Endothelial cell of umbilical vein (primary cell): ENCODE measurements at regions not wholly inside any gene's neighbourhood (a gene's known extent, or its start where the extent isn't known, plus 50 kb on each side); places are given as distances from the start of the nearest gene placed in this dataset.
A peak's percentile ranks its signal among the peaks of the same experiment; 100 is the strongest.

Experiments used
- BruUV-seq: library from RNA; stranded (reverse); fragments of 400-500 nt; replicated peaks from 2 replicates; lab custom pipeline; 2021; lab: Mats Ljungman, UMichigan
- CTCF ChIA-PET: fragments of 300-600, 350-600 bp; sonication (Branson Sonifier 250); formaldehyde crosslinking; loops from one replicate; lab custom pipeline; 2021; ENCODE audit warnings: antibody characterized with exemption, inconsistent platforms; lab: Charles Lee
- POLR2A ChIA-PET: fragments of 300-600, 350-600 bp; sonication (Branson Sonifier 250); formaldehyde crosslinking; loops from one replicate; lab custom pipeline; 2021; ENCODE audit warnings: antibody characterized with exemption, inconsistent platforms; lab: Charles Lee
- DNase-seq: peaks from one replicate; pipeline ENCODE4 v3.0.0-alpha.2; 2011; ENCODE audit warnings: low read depth, low spot score
- FAIRE-seq: peaks from 2 replicates; lab custom pipeline; 2011; peaks lifted over from hg19 to GRCh38; lab: Jason Lieb, UNC
- H2AFZ ChIP-seq: 2 replicates; pipeline ENCODE4 v1.6.0; 2012; ENCODE audit warnings: low read depth, low read length, control low read depth, inconsistent platforms
- H3K27ac ChIP-seq: 2 replicates; pipeline ENCODE4 v1.5.1; 2011; ENCODE audit warnings: low read depth, mild to moderate bottlenecking, control low read depth, low read length, moderate library complexity; ENCODE audit not compliant: insufficient read depth
- H3K27me3 ChIP-seq, 2 experiments: 2 replicates each; pipeline versions ENCODE4 v1.6.0 to v1.6.1; 2011; ENCODE audit warnings: low read length in 2 of 2, mixed read lengths in 1 of 2; ENCODE audit not compliant: control insufficient read depth in 2 of 2, insufficient read depth in 2 of 2
- H3K36me3 ChIP-seq, 2 experiments: 2 replicates in 1 of 2; 3 replicates in 1 of 2; pipeline ENCODE4 v1.5.1; 2011; ENCODE audit warnings: low read length in 2 of 2, mild to moderate bottlenecking in 1 of 2, moderate library complexity in 1 of 2; ENCODE audit not compliant: control insufficient read depth in 2 of 2, insufficient read depth in 2 of 2; ENCODE audit errors: extremely low read depth in 1 of 2
- H3K4me1 ChIP-seq: 3 replicates; pipeline ENCODE4 v1.5.1; 2011; ENCODE audit warnings: mild to moderate bottlenecking, low read length; ENCODE audit not compliant: control insufficient read depth, insufficient read depth; ENCODE audit errors: extremely low read depth
- H3K4me2 ChIP-seq: 2 replicates; pipeline ENCODE4 v1.6.1; 2011; ENCODE audit warnings: low read length, control low read depth, mixed read lengths; ENCODE audit not compliant: insufficient read depth
- H3K4me3 ChIP-seq, 3 experiments: fragments of 200-600 bp in 1 of 3; sonication (generic), shearing (Covaris generic) in 1 of 3; replicated peaks in 1 of 3; 2 replicates each; pipeline ENCODE4 v1.5.1; 2011 to 2016; ENCODE audit warnings: control low read depth in 3 of 3, low read length in 3 of 3, mild to moderate bottlenecking in 2 of 3, inconsistent platforms in 1 of 3, low read depth in 1 of 3, moderate library complexity in 1 of 3; ENCODE audit not compliant: insufficient read depth in 1 of 3
- H3K79me2 ChIP-seq: 2 replicates; pipeline ENCODE4 v1.6.0; 2012; ENCODE audit warnings: low read length, inconsistent platforms; ENCODE audit not compliant: control insufficient read depth, insufficient read depth
- H3K9ac ChIP-seq: replicated peaks from 2 replicates; pipeline ENCODE3; 2011; ENCODE audit warnings: low read length, control low read depth; ENCODE audit not compliant: insufficient read depth; ENCODE audit errors: extremely low read depth
- H3K9me1 ChIP-seq: replicated peaks from 3 replicates; pipeline ENCODE4 v1.6.0; 2011; ENCODE audit warnings: mild to moderate bottlenecking, low read length; ENCODE audit not compliant: control insufficient read depth, insufficient read depth; ENCODE audit errors: extremely low read depth
- H3K9me3 ChIP-seq: replicated peaks from 2 replicates; pipeline ENCODE4 v1.5.1; 2012; ENCODE audit warnings: low read length, inconsistent platforms; ENCODE audit not compliant: control insufficient read depth, insufficient read depth
- H4K20me1 ChIP-seq: replicated peaks from 2 replicates; pipeline ENCODE3; 2011; ENCODE audit warnings: mild to moderate bottlenecking, low read length; ENCODE audit not compliant: control insufficient read depth, insufficient read depth; ENCODE audit errors: extremely low read depth
- EZH2 ChIP-seq: IDR thresholded peaks from 2 replicates; pipeline ENCODE4 v1.6.1; 2012; ENCODE audit warnings: borderline replicate concordance, low read depth, mild to moderate bottlenecking, moderate library complexity, low read length, inconsistent platforms; ENCODE audit not compliant: severe bottlenecking
- FOS ChIP-seq: IDR thresholded peaks from 2 replicates; pipeline ENCODE4 v1.6.1; 2011; ENCODE audit warnings: mild to moderate bottlenecking, low read length, moderate library complexity, borderline replicate concordance; ENCODE audit not compliant: insufficient read depth
- GATA2 ChIP-seq: IDR thresholded peaks from 2 replicates; pipeline ENCODE4 v1.7.0; 2011; ENCODE audit warnings: low read depth, mild to moderate bottlenecking, moderate library complexity, mixed read lengths, low read length; ENCODE audit not compliant: insufficient read length, insufficient read depth
- JUN ChIP-seq: IDR thresholded peaks from 2 replicates; pipeline ENCODE4 v1.6.1; 2011; ENCODE audit warnings: borderline replicate concordance, low read depth; ENCODE audit not compliant: insufficient read length, insufficient read depth
- MYC ChIP-seq: IDR thresholded peaks from one replicate; pipeline ENCODE4 v1.6.1; 2011; ENCODE audit warnings: mild to moderate bottlenecking, low read depth, low read length
- POLR2A ChIP-seq: IDR thresholded peaks from 2 replicates; pipeline ENCODE4 v1.6.1; 2012; ENCODE audit warnings: low read depth, mild to moderate bottlenecking, control low read depth, low read length
- POLR2AphosphoS5 ChIP-seq: IDR thresholded peaks from 2 replicates; pipeline ENCODE4 v1.6.1; 2012; ENCODE audit warnings: low read depth, mild to moderate bottlenecking, control low read depth, low read length, moderate library complexity; ENCODE audit not compliant: insufficient read depth
- dilution Hi-C: fragments of 300-500 bp; cut with MboI; formaldehyde crosslinking; loops from one replicate; pipeline ENCODE4 v1.15.0; 2019; ENCODE audit warnings: low sequenced_read_pairs; ENCODE audit not compliant: extremely low pct_ligation_motif_present
- intact Hi-C: fragments of 100-400 bp; cut with micrococcal nuclease; formaldehyde crosslinking; loops from one replicate; pipeline ENCODE4 v1.10.0; 2022
- TF ChIP-seq, protein P1 (sequence below): IDR thresholded peaks from 2 replicates; pipeline ENCODE4 v1.6.1; 2011; ENCODE audit not compliant: insufficient read depth, insufficient read length
- TF ChIP-seq, protein P2 (sequence below), 2 donors: IDR thresholded peaks; 1 replicate in 1 of 2; 2 replicates in 1 of 2; pipeline ENCODE4 v1.5.1; 2011; ENCODE audit warnings: low read length in 2 of 2, mild to moderate bottlenecking in 2 of 2, moderate library complexity in 2 of 2, control low read depth in 1 of 2, inconsistent platforms in 1 of 2, low read depth in 1 of 2; ENCODE audit not compliant: insufficient read depth in 1 of 2; ENCODE audit errors: extremely low read depth in 1 of 2

DNA sequence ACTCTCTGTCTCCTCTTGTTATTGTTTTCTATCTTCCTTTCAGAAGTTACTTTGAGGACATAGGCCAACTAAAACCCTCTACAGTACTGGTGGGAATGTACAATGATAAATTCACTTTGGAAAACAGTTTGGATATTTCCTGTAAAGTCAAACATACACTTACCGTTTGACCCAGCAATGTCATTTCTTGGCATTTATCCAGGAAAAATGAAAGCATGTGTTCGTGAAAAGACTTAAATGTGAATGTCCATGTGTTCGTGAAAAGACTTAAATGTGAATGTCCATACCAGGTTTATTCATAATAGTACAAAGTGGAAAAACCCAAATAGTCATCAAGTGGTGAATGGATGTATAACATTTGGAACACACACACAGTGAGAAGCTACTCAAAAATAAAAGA, 361.5 kb upstream of the DPH6 start:
- ChIA-PET CTCF (interaction anchor here (1.2 kb wide), 1 partner anchor 156 kb away, joined by 5 read pairs; no protein-coding TSS in a partner anchor), POLR2A (no interaction called here)
- H3K4me1 ChIP-seq: no peaks in the 10 kb centered on the region
- no peak overlapping the region for H3K9ac ChIP-seq
- H3K36me3 ChIP-seq: no peaks in the 10 kb centered on the region
- intact Hi-C loops (no loop called here), dilution Hi-C loops (no loop called here)
- TF ChIP-seq EZH2 (no peak), JUN (no peak), GATA2 (no peak), POLR2A (no peak), POLR2AphosphoS5 (no peak), MYC (no peak), FOS (no peak)
- TF ChIP-seq, protein P1, sequence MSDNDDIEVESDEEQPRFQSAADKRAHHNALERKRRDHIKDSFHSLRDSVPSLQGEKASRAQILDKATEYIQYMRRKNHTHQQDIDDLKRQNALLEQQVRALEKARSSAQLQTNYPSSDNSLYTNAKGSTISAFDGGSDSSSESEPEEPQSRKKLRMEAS: no peak
- TF ChIP-seq, protein P2, sequence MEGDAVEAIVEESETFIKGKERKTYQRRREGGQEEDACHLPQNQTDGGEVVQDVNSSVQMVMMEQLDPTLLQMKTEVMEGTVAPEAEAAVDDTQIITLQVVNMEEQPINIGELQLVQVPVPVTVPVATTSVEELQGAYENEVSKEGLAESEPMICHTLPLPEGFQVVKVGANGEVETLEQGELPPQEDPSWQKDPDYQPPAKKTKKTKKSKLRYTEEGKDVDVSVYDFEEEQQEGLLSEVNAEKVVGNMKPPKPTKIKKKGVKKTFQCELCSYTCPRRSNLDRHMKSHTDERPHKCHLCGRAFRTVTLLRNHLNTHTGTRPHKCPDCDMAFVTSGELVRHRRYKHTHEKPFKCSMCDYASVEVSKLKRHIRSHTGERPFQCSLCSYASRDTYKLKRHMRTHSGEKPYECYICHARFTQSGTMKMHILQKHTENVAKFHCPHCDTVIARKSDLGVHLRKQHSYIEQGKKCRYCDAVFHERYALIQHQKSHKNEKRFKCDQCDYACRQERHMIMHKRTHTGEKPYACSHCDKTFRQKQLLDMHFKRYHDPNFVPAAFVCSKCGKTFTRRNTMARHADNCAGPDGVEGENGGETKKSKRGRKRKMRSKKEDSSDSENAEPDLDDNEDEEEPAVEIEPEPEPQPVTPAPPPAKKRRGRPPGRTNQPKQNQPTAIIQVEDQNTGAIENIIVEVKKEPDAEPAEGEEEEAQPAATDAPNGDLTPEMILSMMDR (IDR thresholded peaks at IDR 0.05; ENCODE audit: extremely low read depth in 1 of 2, insufficient read depth in 1 of 2, low read depth in 1 of 2, low read length in 2 of 2): no peak
- H3K9me3 ChIP-seq: no peaks in the 10 kb centered on the region
- no TSS peak for BruUV-seq
- no peaks in the 10 kb centered on the region for H3K9me1 ChIP-seq
- no peak overlapping the region for H3K27ac ChIP-seq
- no peak for FAIRE-seq
- H3K27me3 ChIP-seq: no peaks in the 10 kb centered on the region
- H3K79me2 ChIP-seq: no peaks in the 10 kb centered on the region
- no peak overlapping the region for H3K4me3 ChIP-seq
- no peak overlapping the region for H3K4me2 ChIP-seq
- no peak overlapping the region for H2AFZ ChIP-seq
- peak; percentile 66 for DNase-seq
- H4K20me1 ChIP-seq: no peaks in the 10 kb centered on the region
